Smooth muscle cell (in vitro differentiated cells): ENCODE measurements at regions not wholly inside any gene's neighbourhood (a gene's known extent, or its start where the extent isn't known, plus 50 kb on each side); places are given as distances from the start of the nearest gene placed in this dataset.
A peak's percentile ranks its signal among the peaks of the same experiment; 100 is the strongest.

Experiments used
- DNase-seq: peaks from one replicate; lab custom pipeline; 2025; ENCODE audit not compliant: unreplicated experiment; lab: John Stamatoyannopoulos, UW
- H2AFZ ChIP-seq: fragments of 200-600 bp; sonication (generic); 2 replicates; pipeline ENCODE4 v1.6.0; 2016; ENCODE audit warnings: antibody characterized with exemption, low read depth, mild to moderate bottlenecking
- H3F3A ChIP-seq: fragments of 200-600 bp; sonication (generic); 2 replicates; pipeline ENCODE4 v1.6.0; 2017; ENCODE audit warnings: antibody characterized with exemption, low read depth
- H3K27ac ChIP-seq: fragments of 200-600 bp; sonication (generic); 2 replicates; pipeline ENCODE4 v1.5.1; 2016; ENCODE audit warnings: low read depth, mild to moderate bottlenecking
- H3K27me3 ChIP-seq: fragments of 200-600 bp; sonication (generic); 2 replicates; pipeline ENCODE4 v1.6.1; 2016; ENCODE audit warnings: low read depth, mild to moderate bottlenecking
- H3K36me3 ChIP-seq: fragments of 200-600 bp; sonication (generic); 2 replicates; pipeline ENCODE4 v1.5.1; 2016; ENCODE audit warnings: low read depth
- H3K4me1 ChIP-seq: fragments of 200-600 bp; sonication (generic); 2 replicates; pipeline ENCODE4 v1.5.1; 2016; ENCODE audit warnings: low read depth
- H3K4me2 ChIP-seq: fragments of 200-600 bp; sonication (generic); 2 replicates; pipeline ENCODE4 v1.6.0; 2016; ENCODE audit warnings: mild to moderate bottlenecking
- H3K4me3 ChIP-seq: fragments of 200-600 bp; sonication (generic); 2 replicates; pipeline ENCODE4 v1.5.1; 2016; ENCODE audit warnings: mild to moderate bottlenecking
- H3K79me2 ChIP-seq: fragments of 200-600 bp; sonication (generic); 2 replicates; pipeline ENCODE4 v1.6.0; 2016; ENCODE audit warnings: low read depth, mild to moderate bottlenecking
- H3K9ac ChIP-seq: fragments of 200-600 bp; sonication (generic); 2 replicates; pipeline ENCODE4 v1.6.0; 2016; ENCODE audit warnings: low read depth
- H3K9me3 ChIP-seq: fragments of 200-600 bp; sonication (generic); replicated peaks from 2 replicates; pipeline ENCODE4 v1.5.1; 2016; ENCODE audit warnings: low read depth
- H4K20me1 ChIP-seq: fragments of 200-600 bp; sonication (generic); 2 replicates; pipeline ENCODE4 v1.6.0; 2016; ENCODE audit warnings: low read depth
- CTCF ChIP-seq: fragments of 200-600 bp; sonication (generic); IDR thresholded peaks from 2 replicates; pipeline ENCODE4 v1.5.1; 2017; ENCODE audit warnings: borderline replicate concordance, mild to moderate bottlenecking, antibody characterized with exemption; ENCODE audit not compliant: insufficient read depth, poor library complexity, severe bottlenecking
- WGBS: methylation state at CpG from one replicate; pipeline ENCODE4 v1.1.7; 2016; ENCODE audit warnings: low lambda C conversion rate; 5-methylcytosine and 5-hydroxymethylcytosine counted together

GRCh38 chr2:59195851-59196250 is 954.7 kb upstream of the FANCL start:
- no peaks in the 10 kb centered on the region for H3K27me3 ChIP-seq
- no peak for DNase-seq
- H3F3A ChIP-seq = no peaks in the 10 kb centered on the region
- no peaks in the 10 kb centered on the region for H3K4me1 ChIP-seq
- no peaks in the 10 kb centered on the region for H3K9me3 ChIP-seq
- no peak overlapping the region for H3K27ac ChIP-seq
- WGBS = 77% methylated on average over 4 of the region's 4 CpGs
- no peaks in the 10 kb centered on the region for H3K79me2 ChIP-seq
- H2AFZ ChIP-seq = no peak overlapping the region
- H3K9ac ChIP-seq = no peak overlapping the region
- H3K36me3 ChIP-seq = no peaks in the 10 kb centered on the region
- no peak overlapping the region for H3K4me2 ChIP-seq
- no peak overlapping the region for H3K4me3 ChIP-seq
- no peak for TF ChIP-seq CTCF
- H4K20me1 ChIP-seq = no peaks in the 10 kb centered on the region

GRCh38 chr2:59191781-59192180 is 950.7 kb upstream of the FANCL start:
- H3K4me3 ChIP-seq = no peak overlapping the region
- no peak for TF ChIP-seq CTCF
- H3K4me2 ChIP-seq = no peak overlapping the region
- H4K20me1 ChIP-seq = no peaks in the 10 kb centered on the region
- no peak overlapping the region for H3K27ac ChIP-seq
- no peaks in the 10 kb centered on the region for H3K36me3 ChIP-seq
- no peaks in the 10 kb centered on the region for H3K9me3 ChIP-seq
- H3K9ac ChIP-seq = no peak overlapping the region
- no peak overlapping the region for H2AFZ ChIP-seq
- WGBS = 98% methylated on average over 4 of the region's 4 CpGs
- no peaks in the 10 kb centered on the region for H3K79me2 ChIP-seq
- H3F3A ChIP-seq = no peaks in the 10 kb centered on the region
- H3K27me3 ChIP-seq = no peaks in the 10 kb centered on the region
- no peaks in the 10 kb centered on the region for H3K4me1 ChIP-seq
- DNase-seq = no peak

GRCh38 chr2:59190518-59190917 is 949.4 kb upstream of the FANCL start:
- no peak overlapping the region for H2AFZ ChIP-seq
- no peaks in the 10 kb centered on the region for H4K20me1 ChIP-seq
- H3K79me2 ChIP-seq = no peaks in the 10 kb centered on the region
- no peaks in the 10 kb centered on the region for H3K9me3 ChIP-seq
- no peaks in the 10 kb centered on the region for H3F3A ChIP-seq
- H3K27me3 ChIP-seq = no peaks in the 10 kb centered on the region
- H3K36me3 ChIP-seq = no peaks in the 10 kb centered on the region
- H3K9ac ChIP-seq = no peak overlapping the region
- H3K4me2 ChIP-seq = no peak overlapping the region
- H3K4me3 ChIP-seq = no peak overlapping the region
- H3K4me1 ChIP-seq = no peaks in the 10 kb centered on the region
- 96% methylated on average over 1 of the region's 1 CpG for WGBS
- H3K27ac ChIP-seq = no peak overlapping the region
- TF ChIP-seq CTCF = no peak
- no peak for DNase-seq

- no peaks in the 10 kb centered on the region for H3K9me3 ChIP-seq
- peak overlapping the region; percentile 21 for H3K4me2 ChIP-seq
- no peak for DNase-seq
- 54% methylated on average over 6 of the region's 6 CpGs for WGBS
- H3F3A ChIP-seq = no peaks in the 10 kb centered on the region
- peak overlapping the region; percentile 52 for H2AFZ ChIP-seq
- no peak overlapping the region for H3K27ac ChIP-seq
- H4K20me1 ChIP-seq = no peaks in the 10 kb centered on the region
- no peak for TF ChIP-seq CTCF
- H3K36me3 ChIP-seq = no peaks in the 10 kb centered on the region
- H3K9ac ChIP-seq = no peak overlapping the region
- peaks cover 8% of the 10 kb centered on the region for H3K4me1 ChIP-seq
- no peaks in the 10 kb centered on the region for H3K79me2 ChIP-seq
- no peak overlapping the region for H3K4me3 ChIP-seq
- no peaks in the 10 kb centered on the region for H3K27me3 ChIP-seq
These were observed 943.3 kb upstream of the FANCL start for GRCh38 chr2:59184276-59185020.
